Keratinocyte (primary cell): ENCODE measurements at regions not wholly inside any gene's neighbourhood (a gene's known extent, or its start where the extent isn't known, plus 50 kb on each side); places are given as distances from the start of the nearest gene placed in this dataset.

Source experiments
- DNase-seq: peaks from one replicate; pipeline ENCODE4 v3.0.0-alpha.2; 2011; ENCODE audit warnings: low read depth, missing footprints, low spot score
- FAIRE-seq: peaks from 2 replicates; lab custom pipeline; 2011; peaks lifted over from hg19 to GRCh38; lab: Jason Lieb, UNC
- H2AFZ ChIP-seq: 2 replicates; pipeline ENCODE4 v1.6.0; 2012; ENCODE audit warnings: low read length, control low read depth, inconsistent platforms; ENCODE audit not compliant: control insufficient read depth
- H3K27ac ChIP-seq: 2 replicates; pipeline ENCODE4 v1.5.1; 2011; ENCODE audit warnings: low read length; ENCODE audit not compliant: control insufficient read depth, insufficient read depth
- H3K27me3 ChIP-seq: 3 replicates; pipeline ENCODE4 v1.6.0; 2011; ENCODE audit warnings: low read length; ENCODE audit not compliant: control insufficient read depth, insufficient read depth; ENCODE audit errors: extremely low read depth
- H3K36me3 ChIP-seq, 2 experiments: 2 replicates in 1 of 2; 3 replicates in 1 of 2; pipeline ENCODE4 v1.5.1; 2011; ENCODE audit warnings: low read length in 2 of 2, mild to moderate bottlenecking in 1 of 2; ENCODE audit not compliant: control insufficient read depth in 2 of 2, insufficient read depth in 2 of 2; ENCODE audit errors: extremely low read depth in 1 of 2
- H3K4me1 ChIP-seq: 3 replicates; pipeline ENCODE4 v1.5.1; 2011; ENCODE audit warnings: low read length; ENCODE audit not compliant: control insufficient read depth, insufficient read depth; ENCODE audit errors: extremely low read depth
- H3K4me2 ChIP-seq: 3 replicates; pipeline ENCODE4 v1.6.0; 2011; ENCODE audit warnings: low read depth, low read length; ENCODE audit not compliant: control insufficient read depth, insufficient read depth; ENCODE audit errors: extremely low read depth
- H3K4me3 ChIP-seq, 3 experiments: fragments of 200-600 bp in 1 of 3; sonication (generic) in 1 of 3; 2 replicates in 2 of 3; 3 replicates in 1 of 3; pipeline ENCODE4 v1.5.1; 2011 to 2016; ENCODE audit warnings: low read length in 3 of 3, mild to moderate bottlenecking in 3 of 3, control low read depth in 2 of 3, inconsistent platforms in 1 of 3, low read depth in 1 of 3, mixed read lengths in 1 of 3, mixed run types in 1 of 3, moderate library complexity in 1 of 3; ENCODE audit not compliant: control insufficient read depth in 2 of 3, insufficient read depth in 2 of 3; ENCODE audit errors: extremely low read depth in 1 of 3
- H3K79me2 ChIP-seq: 2 replicates; pipeline ENCODE4 v1.6.0; 2012; ENCODE audit warnings: low read length; ENCODE audit not compliant: control insufficient read depth, insufficient read depth
- H3K9ac ChIP-seq: 3 replicates; pipeline ENCODE4 v1.6.0; 2011; ENCODE audit warnings: low read length; ENCODE audit not compliant: control insufficient read depth, insufficient read depth; ENCODE audit errors: extremely low read depth
- H3K9me1 ChIP-seq: 3 replicates; pipeline ENCODE4 v1.6.0; 2011; ENCODE audit warnings: low read length; ENCODE audit not compliant: control insufficient read depth, insufficient read depth; ENCODE audit errors: extremely low read depth
- H3K9me3 ChIP-seq: 2 replicates; pipeline ENCODE4 v1.5.1; 2012; ENCODE audit warnings: low read depth, low read length; ENCODE audit not compliant: control insufficient read depth
- H4K20me1 ChIP-seq: 3 replicates; pipeline ENCODE4 v1.6.0; 2011; ENCODE audit warnings: low read length; ENCODE audit not compliant: control insufficient read depth, insufficient read depth; ENCODE audit errors: extremely low read depth
- EZH2 ChIP-seq: IDR thresholded peaks from one replicate; pipeline ENCODE4 v1.6.1; 2012; ENCODE audit warnings: inconsistent platforms, mild to moderate bottlenecking, low read length, moderate library complexity
- dilution Hi-C: fragments of 300-500 bp; cut with MboI; formaldehyde crosslinking; loops from one replicate; pipeline ENCODE4 v1.7.0; 2020; ENCODE audit warnings: low sequenced_read_pairs; ENCODE audit not compliant: extremely low pct_ligation_motif_present
- TF ChIP-seq, protein P1 (sequence below), 3 experiments: IDR thresholded peaks in 1 of 3; conservative IDR thresholded peaks in 1 of 3; optimal IDR thresholded peaks in 1 of 3; 2 replicates in 2 of 3; 3 replicates in 1 of 3; pipeline versions ENCODE3 to v1.5.1; 2011; ENCODE audit warnings: low read length in 3 of 3, mild to moderate bottlenecking in 3 of 3, moderate library complexity in 2 of 3, control low read depth in 1 of 3, inconsistent platforms in 1 of 3; ENCODE audit not compliant: insufficient read depth in 2 of 3; ENCODE audit errors: extremely low read depth in 1 of 3

DNA sequence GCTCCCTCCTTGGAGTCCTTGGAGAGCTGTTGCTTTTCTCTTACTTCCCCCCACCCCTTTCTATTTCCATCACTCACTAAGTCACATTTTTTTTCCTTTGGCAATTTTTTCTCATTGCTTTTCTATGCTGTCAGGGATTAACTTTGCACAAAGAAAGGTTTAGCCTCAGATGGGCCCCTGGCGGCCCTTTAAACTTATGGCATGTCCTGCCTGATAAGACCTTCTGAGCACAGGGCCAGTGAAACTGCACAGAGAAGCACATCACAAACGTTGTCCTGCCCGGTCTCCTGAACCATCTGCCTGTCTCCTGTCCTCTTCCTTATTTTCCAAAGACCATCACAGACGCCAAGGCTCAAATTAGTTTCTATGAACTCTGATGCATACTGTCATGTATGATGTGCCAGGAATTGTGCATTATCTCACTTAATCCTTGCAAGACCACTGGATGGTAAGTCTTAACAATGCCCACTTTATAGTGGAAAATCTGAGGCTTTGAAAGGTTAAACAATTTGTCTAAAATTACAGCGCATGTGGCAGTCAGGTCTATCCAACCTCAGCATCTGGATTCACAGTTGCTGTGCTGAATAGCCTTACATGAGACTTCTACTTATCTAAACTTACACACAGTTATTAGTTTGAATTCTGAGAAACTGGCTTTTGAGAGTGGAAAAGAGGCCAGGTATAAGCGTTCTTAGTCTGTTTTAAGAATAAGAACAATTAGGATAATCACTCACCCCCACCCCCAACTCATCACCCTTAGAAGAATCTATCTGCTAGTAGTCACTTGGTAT, 648.1 kb downstream of the NTRK3 start:
- Histone ChIP-seq H3K9me1 (no peaks in the 10 kb centered on the region), H3K36me3 (no peaks in the 10 kb centered on the region), H3K27me3 (no peaks in the 10 kb centered on the region), H3K79me2 (no peaks in the 10 kb centered on the region), H3K4me3 (no peak overlapping the region), H3K9me3 (no peaks in the 10 kb centered on the region), H3K4me2 (no peak overlapping the region), H3K27ac (no peak overlapping the region), H3K4me1 (peaks cover 5% of the 10 kb centered on the region), H3K9ac (no peak overlapping the region), H4K20me1 (no peaks in the 10 kb centered on the region), H2AFZ (no peak overlapping the region)
- TF ChIP-seq EZH2, result no peak
- TF ChIP-seq, protein P1, sequence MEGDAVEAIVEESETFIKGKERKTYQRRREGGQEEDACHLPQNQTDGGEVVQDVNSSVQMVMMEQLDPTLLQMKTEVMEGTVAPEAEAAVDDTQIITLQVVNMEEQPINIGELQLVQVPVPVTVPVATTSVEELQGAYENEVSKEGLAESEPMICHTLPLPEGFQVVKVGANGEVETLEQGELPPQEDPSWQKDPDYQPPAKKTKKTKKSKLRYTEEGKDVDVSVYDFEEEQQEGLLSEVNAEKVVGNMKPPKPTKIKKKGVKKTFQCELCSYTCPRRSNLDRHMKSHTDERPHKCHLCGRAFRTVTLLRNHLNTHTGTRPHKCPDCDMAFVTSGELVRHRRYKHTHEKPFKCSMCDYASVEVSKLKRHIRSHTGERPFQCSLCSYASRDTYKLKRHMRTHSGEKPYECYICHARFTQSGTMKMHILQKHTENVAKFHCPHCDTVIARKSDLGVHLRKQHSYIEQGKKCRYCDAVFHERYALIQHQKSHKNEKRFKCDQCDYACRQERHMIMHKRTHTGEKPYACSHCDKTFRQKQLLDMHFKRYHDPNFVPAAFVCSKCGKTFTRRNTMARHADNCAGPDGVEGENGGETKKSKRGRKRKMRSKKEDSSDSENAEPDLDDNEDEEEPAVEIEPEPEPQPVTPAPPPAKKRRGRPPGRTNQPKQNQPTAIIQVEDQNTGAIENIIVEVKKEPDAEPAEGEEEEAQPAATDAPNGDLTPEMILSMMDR (optimal IDR thresholded peaks at IDR 0.05 in 1 of 3, IDR thresholded peaks at IDR 0.05 in 1 of 3, conservative IDR thresholded peaks at IDR 0.05 in 1 of 3; ENCODE audit: extremely low read depth in 1 of 3, insufficient read depth in 2 of 3, low read length in 3 of 3), result no peak
- FAIRE-seq (no peak), DNase-seq (no peak)
- dilution Hi-C loops, result no loop called here

GRCh38 chr15:87606971-87607370, 649.6 kb downstream of the NTRK3 start:
- no peaks in the 10 kb centered on the region for H3K36me3 ChIP-seq
- H3K27me3 ChIP-seq, result no peaks in the 10 kb centered on the region
- FAIRE-seq, result no peak
- no peak for TF ChIP-seq EZH2
- TF ChIP-seq, protein P1 (optimal IDR thresholded peaks at IDR 0.05 in 1 of 3, IDR thresholded peaks at IDR 0.05 in 1 of 3, conservative IDR thresholded peaks at IDR 0.05 in 1 of 3; ENCODE audit: extremely low read depth in 1 of 3, insufficient read depth in 2 of 3, low read length in 3 of 3), result no peak
- no peaks in the 10 kb centered on the region for H3K9me3 ChIP-seq
- no peak overlapping the region for H3K4me3 ChIP-seq
- H3K9ac ChIP-seq, result no peak overlapping the region
- H4K20me1 ChIP-seq, result no peaks in the 10 kb centered on the region
- no peak overlapping the region for H3K4me2 ChIP-seq
- no peaks in the 10 kb centered on the region for H3K9me1 ChIP-seq
- H3K79me2 ChIP-seq, result no peaks in the 10 kb centered on the region
- no peak overlapping the region for H2AFZ ChIP-seq
- DNase-seq, result no peak
- dilution Hi-C loops, result no loop called here
- no peak overlapping the region for H3K27ac ChIP-seq
- H3K4me1 ChIP-seq, result peaks cover 5% of the 10 kb centered on the region
